ENCODE measurements at regions not wholly inside any gene's neighbourhood (a gene's known extent, or its start where the extent isn't known, plus 50 kb on each side); places are given as distances from the start of the nearest gene placed in this dataset.
"Not testable (repeated sequence)": the region's sequence is repeated elsewhere in the genome, so short reads cannot be mapped to it uniquely, and the experiment has no call there.

DNA sequence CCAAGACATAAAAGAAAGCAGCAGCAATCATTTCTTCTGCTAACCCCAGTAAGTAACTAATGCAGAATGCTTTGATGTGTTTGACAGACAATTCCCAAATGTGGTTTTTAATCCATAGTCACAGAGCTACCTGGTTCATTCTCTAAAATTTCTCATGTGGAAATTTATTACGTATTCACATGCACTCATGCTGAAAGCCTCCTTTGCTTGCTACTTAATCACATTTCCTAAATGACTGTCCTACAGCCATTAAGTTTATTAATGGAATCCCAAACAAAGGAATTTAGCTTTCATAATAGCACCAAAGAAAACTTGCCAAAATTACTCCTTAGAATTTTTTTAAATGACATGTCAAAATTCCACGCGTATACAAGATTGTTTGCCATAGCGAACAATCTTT is 68.6 kb upstream of the MCHR2 start:
- no peaks in the 10 kb centered on the region for H3F3A ChIP-seq (ENCODE audit: insufficient read depth)
- H4K20me1 ChIP-seq (ENCODE audit: low read depth, low read length), result no peaks in the 10 kb centered on the region
- no peak overlapping the region for H3K4me2 ChIP-seq (ENCODE audit: low read depth, low read length, poor library complexity, severe bottlenecking)
- no peak overlapping the region for H3K27ac ChIP-seq (ENCODE audit: low read depth, low read length)
- no peaks in the 10 kb centered on the region for H3K79me2 ChIP-seq (ENCODE audit: insufficient read depth, low read length)
- H3K9me2 ChIP-seq (replicated peaks; ENCODE audit: insufficient read depth, low read length), result no peaks in the 10 kb centered on the region
- no peaks in the 10 kb centered on the region for H3K27me3 ChIP-seq (ENCODE audit: low read length)
- H3K9me3 ChIP-seq (ENCODE audit: insufficient read depth, low read length), result no peaks in the 10 kb centered on the region
- H3K9ac ChIP-seq (ENCODE audit: low read length), result no peak overlapping the region
- H2AFZ ChIP-seq (ENCODE audit: low read depth, low read length, severe bottlenecking), result no peak overlapping the region
- H3K4me3 ChIP-seq (ENCODE audit: insufficient read depth, low read length, poor library complexity, severe bottlenecking), result no peak overlapping the region
- TF ChIP-seq, protein P1, sequence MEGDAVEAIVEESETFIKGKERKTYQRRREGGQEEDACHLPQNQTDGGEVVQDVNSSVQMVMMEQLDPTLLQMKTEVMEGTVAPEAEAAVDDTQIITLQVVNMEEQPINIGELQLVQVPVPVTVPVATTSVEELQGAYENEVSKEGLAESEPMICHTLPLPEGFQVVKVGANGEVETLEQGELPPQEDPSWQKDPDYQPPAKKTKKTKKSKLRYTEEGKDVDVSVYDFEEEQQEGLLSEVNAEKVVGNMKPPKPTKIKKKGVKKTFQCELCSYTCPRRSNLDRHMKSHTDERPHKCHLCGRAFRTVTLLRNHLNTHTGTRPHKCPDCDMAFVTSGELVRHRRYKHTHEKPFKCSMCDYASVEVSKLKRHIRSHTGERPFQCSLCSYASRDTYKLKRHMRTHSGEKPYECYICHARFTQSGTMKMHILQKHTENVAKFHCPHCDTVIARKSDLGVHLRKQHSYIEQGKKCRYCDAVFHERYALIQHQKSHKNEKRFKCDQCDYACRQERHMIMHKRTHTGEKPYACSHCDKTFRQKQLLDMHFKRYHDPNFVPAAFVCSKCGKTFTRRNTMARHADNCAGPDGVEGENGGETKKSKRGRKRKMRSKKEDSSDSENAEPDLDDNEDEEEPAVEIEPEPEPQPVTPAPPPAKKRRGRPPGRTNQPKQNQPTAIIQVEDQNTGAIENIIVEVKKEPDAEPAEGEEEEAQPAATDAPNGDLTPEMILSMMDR (IDR thresholded peaks at IDR 0.05; ENCODE audit: insufficient read depth, low read length, poor library complexity, severe bottlenecking), result no peak
- no peak for TF ChIP-seq EZH2phosphoT487 (conservative IDR thresholded peaks at IDR 0.05; ENCODE audit: low read length)
- no peaks in the 10 kb centered on the region for H3K36me3 ChIP-seq (ENCODE audit: low read length)

GRCh38 chr6:100057941-100058340 is 63.9 kb upstream of the MCHR2 start:
- Histone ChIP-seq H3K27me3 (ENCODE audit: low read length) (no peaks in the 10 kb centered on the region), H3K27ac (ENCODE audit: low read depth, low read length) (no peak overlapping the region), H3K79me2 (ENCODE audit: insufficient read depth, low read length) (no peaks in the 10 kb centered on the region), H3K9ac (ENCODE audit: low read length) (no peak overlapping the region), H3K4me3 (ENCODE audit: insufficient read depth, low read length, poor library complexity, severe bottlenecking) (no peak overlapping the region), H3K4me2 (ENCODE audit: low read depth, low read length, poor library complexity, severe bottlenecking) (no peak overlapping the region), H3K36me3 (ENCODE audit: low read length) (no peaks in the 10 kb centered on the region), H2AFZ (ENCODE audit: low read depth, low read length, severe bottlenecking) (no peak overlapping the region), H3K9me2 (replicated peaks; ENCODE audit: insufficient read depth, low read length) (no peaks in the 10 kb centered on the region), H3F3A (ENCODE audit: insufficient read depth) (no peaks in the 10 kb centered on the region), H3K9me3 (ENCODE audit: insufficient read depth, low read length) (no peaks in the 10 kb centered on the region), H4K20me1 (ENCODE audit: low read depth, low read length) (no peaks in the 10 kb centered on the region)
- TF ChIP-seq EZH2phosphoT487 (conservative IDR thresholded peaks at IDR 0.05; ENCODE audit: low read length), result no peak
- TF ChIP-seq, protein P1 (IDR thresholded peaks at IDR 0.05; ENCODE audit: insufficient read depth, low read length, poor library complexity, severe bottlenecking), result no peak

- Histone ChIP-seq H3K4me3 (ENCODE audit: insufficient read depth, low read length, poor library complexity, severe bottlenecking) (no peak overlapping the region), H2AFZ (ENCODE audit: low read depth, low read length, severe bottlenecking) (no peak overlapping the region), H3K4me2 (ENCODE audit: low read depth, low read length, poor library complexity, severe bottlenecking) (no peak overlapping the region), H4K20me1 (ENCODE audit: low read depth, low read length) (no peaks in the 10 kb centered on the region), H3K27me3 (ENCODE audit: low read length) (no peaks in the 10 kb centered on the region), H3K79me2 (ENCODE audit: insufficient read depth, low read length) (no peaks in the 10 kb centered on the region), H3K9ac (ENCODE audit: low read length) (no peak overlapping the region), H3K9me2 (replicated peaks; ENCODE audit: insufficient read depth, low read length) (no peaks in the 10 kb centered on the region), H3K9me3 (ENCODE audit: insufficient read depth, low read length) (no peaks in the 10 kb centered on the region), H3K27ac (ENCODE audit: low read depth, low read length) (no peak overlapping the region), H3K36me3 (ENCODE audit: low read length) (no peaks in the 10 kb centered on the region), H3F3A (ENCODE audit: insufficient read depth) (no peaks in the 10 kb centered on the region)
- TF ChIP-seq, protein P1 (IDR thresholded peaks at IDR 0.05; ENCODE audit: insufficient read depth, low read length, poor library complexity, severe bottlenecking), result no peak
- no peak for TF ChIP-seq EZH2phosphoT487 (conservative IDR thresholded peaks at IDR 0.05; ENCODE audit: low read length)
These were observed 56.5 kb upstream of the MCHR2 start for GRCh38 chr6:100050550-100050949.

- H3K4me3 ChIP-seq (ENCODE audit: insufficient read depth, low read length, poor library complexity, severe bottlenecking); H4K20me1 ChIP-seq (ENCODE audit: low read depth, low read length); H3F3A ChIP-seq (ENCODE audit: insufficient read depth); H3K27ac ChIP-seq (ENCODE audit: low read depth, low read length); H3K9me2 ChIP-seq (replicated peaks; ENCODE audit: insufficient read depth, low read length); H3K9ac ChIP-seq (ENCODE audit: low read length); H3K27me3 ChIP-seq (ENCODE audit: low read length); H3K4me2 ChIP-seq (ENCODE audit: low read depth, low read length, poor library complexity, severe bottlenecking); H3K36me3 ChIP-seq (ENCODE audit: low read length); H3K79me2 ChIP-seq (ENCODE audit: insufficient read depth, low read length); H2AFZ ChIP-seq (ENCODE audit: low read depth, low read length, severe bottlenecking); H3K9me3 ChIP-seq (ENCODE audit: insufficient read depth, low read length): not testable (repeated sequence)
These were observed 49.9 kb upstream of the MCHR2 start for GRCh38 chr6:100043961-100044360.
